ENCODE measurements at regions not wholly inside any gene's neighbourhood (a gene's known extent, or its start where the extent isn't known, plus 50 kb on each side); places are given as distances from the start of the nearest gene placed in this dataset.

- DNase-seq = no peak
Observed at GRCh38 chr14:34211732-34212131, 250.3 kb downstream of the SPTSSA start.

DNA sequence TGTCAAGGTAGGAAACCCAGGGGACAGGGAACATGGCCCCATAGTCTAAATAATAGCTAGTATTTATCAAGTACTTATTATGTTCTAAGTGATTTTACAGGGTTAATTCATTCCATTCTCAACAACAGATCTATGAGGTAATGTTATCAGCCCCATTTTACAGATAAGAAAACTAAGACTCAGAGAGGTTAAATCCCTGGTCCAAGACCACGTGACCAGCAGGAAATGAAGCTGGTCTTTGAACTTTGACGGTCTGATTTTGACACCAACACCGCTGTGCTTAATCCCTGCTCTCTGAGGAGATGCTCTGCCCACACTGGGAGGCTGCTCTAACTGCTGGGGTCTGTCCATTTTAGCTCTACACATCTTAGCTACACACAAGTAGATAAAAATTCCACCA lies 253.5 kb downstream of the SPTSSA start:
- DNase-seq = no peak

DNA sequence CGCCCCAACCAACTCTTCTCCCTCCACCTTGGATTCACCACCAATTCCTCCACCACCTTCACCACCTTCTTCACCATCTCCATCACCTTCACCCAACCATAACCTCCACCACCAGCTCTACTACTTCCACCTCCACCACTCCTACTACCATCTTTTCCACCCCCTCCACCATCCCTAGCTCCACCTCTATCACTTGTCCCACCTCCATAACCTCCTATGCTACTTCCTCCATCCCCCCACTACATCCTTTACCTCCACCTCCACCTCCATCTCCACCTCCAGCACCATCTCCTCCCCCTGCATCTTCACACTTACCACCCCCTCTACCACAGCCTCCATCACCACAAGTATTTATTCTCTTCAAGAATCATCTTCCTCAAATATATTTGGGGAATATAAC lies 254.9 kb upstream of the EGLN3 start:
- no peak for DNase-seq

DNA sequence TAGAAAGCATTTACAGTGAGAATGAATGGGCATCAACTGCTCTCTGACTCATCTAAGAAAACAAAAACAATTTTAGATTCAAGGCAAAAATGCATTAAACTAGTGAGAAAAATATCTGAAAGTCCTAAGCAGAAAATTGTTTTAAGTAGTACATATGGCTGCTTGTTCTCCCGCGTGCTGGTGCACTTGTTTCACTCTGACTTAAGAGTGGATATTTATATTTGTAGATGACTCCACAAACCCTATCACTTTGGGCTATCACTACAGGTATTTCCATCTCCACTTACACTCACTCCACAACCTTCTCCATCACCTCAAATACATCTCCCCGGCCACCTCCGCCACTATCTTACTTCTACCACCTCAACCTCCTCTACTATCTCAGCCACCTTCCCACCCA lies 253.9 kb upstream of the EGLN3 start:
- DNase-seq = no peak

GRCh38 chr14:34203251-34203722 lies 252.4 kb upstream of the EGLN3 start:
- DNase-seq = no peak

GRCh38 chr14:34201909-34202637 lies 251.2 kb upstream of the EGLN3 start:
- no peak for DNase-seq

- no peak for DNase-seq
Observed at GRCh38 chr14:34199585-34199984, 248.7 kb upstream of the EGLN3 start.

DNA sequence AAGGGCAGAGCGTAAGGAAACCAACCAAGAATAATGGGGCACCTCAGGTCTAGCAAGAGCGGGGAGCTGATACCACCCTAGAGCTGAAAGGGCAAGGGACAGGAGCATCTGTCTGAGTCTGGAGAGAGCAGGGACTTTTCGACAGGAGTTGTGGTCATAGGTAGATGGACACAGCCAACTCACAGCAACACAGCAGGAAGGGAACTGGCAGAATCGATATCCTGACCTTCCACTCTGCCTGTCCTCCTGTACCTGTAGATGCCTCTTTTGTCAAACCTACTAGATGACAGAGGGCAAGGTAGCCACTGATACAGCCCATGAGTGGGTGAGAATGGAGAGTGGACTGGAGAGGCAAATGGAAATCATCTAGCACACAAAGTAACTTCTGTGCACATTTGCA lies 247.2 kb upstream of the EGLN3 start:
- DNase-seq = no peak

GRCh38 chr14:34195964-34196363 lies 245.1 kb upstream of the EGLN3 start:
- no peak for DNase-seq

DNA sequence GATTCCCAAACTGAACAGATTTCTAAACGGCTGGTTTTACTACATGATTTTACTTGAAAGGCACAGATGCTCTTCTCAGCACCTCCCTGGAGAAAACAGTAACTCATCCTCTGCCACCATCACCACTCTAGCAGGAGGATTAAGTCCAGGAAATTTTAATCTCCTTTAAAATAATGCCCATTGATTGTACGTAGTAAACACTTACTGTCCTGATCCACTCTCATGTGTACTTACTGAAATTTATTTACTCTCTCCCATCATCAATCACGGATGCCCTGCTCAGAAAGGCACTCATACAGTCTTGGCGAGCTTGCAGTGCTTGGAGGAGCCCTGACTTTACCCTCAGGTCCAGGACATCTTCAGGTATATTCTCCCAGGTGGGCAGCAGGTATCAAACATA lies 239.8 kb upstream of the EGLN3 start:
- no peak for DNase-seq

- DNase-seq = no peak
Observed at GRCh38 chr14:34189866-34190265, 239.0 kb upstream of the EGLN3 start.

DNA sequence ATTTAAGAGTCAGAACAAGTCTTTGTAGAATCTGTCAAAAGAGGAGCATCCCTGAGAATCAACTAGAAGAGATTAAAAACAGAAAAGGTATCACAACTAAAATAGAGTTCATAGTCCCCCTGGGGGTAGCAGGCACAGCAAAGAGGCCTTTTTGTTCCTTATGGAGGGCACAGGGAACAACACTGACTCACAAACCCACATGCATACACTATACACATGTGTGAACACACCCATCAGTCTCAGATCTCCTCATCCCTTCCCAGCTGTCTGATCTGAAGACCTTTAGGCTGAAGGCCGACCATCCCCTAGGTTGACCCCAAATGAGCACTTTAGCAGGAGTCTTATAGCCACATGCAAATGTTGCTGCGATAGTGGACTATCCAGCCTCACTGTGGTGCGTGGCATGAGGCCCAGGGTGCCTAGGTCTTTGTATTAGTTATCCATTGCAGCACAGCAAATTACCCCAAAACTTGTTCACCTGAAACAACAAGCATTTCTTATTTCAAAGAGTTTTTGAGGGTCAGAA lies 236.7 kb upstream of the EGLN3 start:
- no peak for DNase-seq

DNA sequence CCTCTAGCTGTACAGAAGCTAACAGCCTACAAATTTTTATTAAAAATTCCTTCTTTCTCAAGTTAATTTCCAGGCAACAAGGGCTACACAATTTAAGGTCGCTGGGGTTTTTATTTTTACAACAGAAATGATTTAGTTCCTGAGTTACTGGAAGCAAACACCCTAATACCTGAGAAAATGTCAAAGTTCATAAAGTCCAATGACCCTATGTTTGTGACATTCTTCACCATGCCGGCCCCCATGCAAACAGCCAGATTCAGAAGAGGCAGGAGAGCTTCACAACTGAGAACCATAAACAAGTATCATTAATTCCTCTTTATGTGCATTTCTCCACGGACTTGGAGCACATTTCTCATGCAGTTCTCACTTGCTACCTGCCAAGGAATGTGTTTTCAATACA lies 236.2 kb upstream of the EGLN3 start:
- DNase-seq = no peak

DNA sequence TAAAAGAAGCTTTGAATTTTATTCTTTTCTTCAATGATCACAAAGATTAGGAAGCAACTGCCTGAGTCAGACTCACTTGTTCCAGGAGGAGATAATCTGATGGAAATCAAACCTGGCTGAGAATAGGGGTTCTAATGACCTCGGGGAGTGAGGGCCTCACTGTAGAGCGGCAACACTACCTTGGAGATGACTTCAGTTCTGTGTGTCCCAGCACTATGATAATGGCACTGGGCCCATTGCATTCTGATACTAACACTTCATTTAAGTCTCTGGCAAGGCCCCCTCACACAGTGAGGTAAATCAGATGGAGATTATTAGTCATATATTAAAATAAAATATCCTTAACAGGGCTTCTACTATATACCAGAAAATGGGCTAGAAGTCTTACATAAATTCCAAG lies 233.3 kb upstream of the EGLN3 start:
- DNase-seq = no peak

DNA sequence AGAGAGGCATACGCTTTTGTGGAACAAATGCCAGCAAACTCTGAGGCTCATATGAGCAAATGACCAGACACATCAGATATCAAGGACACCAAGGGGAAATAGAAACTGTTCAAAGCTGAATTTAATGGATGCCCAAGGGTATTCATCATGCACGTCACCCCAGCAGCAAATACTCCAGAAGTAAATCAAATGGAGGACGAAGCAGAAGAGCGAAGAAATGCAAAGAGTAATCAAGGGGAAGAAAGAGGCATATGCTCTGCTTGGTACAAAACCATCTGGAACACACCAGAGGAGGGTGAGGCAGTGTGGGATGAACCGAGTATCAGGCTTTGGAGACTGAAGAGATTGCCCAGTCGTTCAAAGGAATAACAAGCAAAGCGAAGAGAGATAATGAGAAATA lies 232.6 kb upstream of the EGLN3 start:
- no peak for DNase-seq

GRCh38 chr14:34181338-34181737 lies 230.5 kb upstream of the EGLN3 start:
- DNase-seq = no peak

GRCh38 chr14:34180869-34181268 lies 230.0 kb upstream of the EGLN3 start:
- DNase-seq = no peak

DNA sequence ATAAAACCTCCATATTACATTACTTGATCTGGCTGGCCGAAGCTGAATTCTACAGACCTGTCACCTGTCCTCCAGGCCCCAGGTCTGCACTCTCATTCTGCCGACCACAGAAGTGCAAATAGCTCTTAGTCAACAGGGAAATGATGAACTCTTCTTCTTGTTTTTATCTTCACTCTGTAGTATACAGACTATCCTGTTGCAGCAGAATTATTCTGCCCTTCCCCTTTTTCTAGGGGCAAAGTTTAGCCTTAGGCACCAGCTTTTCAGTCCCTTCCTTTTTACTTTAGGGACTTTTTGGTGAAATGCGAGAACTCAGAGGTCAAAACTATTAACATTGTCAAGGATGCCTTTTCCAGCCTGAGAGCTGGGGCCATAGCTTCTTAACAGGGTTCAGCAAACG lies 229.6 kb upstream of the EGLN3 start:
- no peak for DNase-seq

- DNase-seq = no peak
Observed at GRCh38 chr14:34179727-34180126, 228.9 kb upstream of the EGLN3 start.

- no peak for DNase-seq
Observed at GRCh38 chr14:34177466-34177865, 226.6 kb upstream of the EGLN3 start.

GRCh38 chr14:34175574-34175973 lies 224.7 kb upstream of the EGLN3 start:
- DNase-seq = no peak

DNA sequence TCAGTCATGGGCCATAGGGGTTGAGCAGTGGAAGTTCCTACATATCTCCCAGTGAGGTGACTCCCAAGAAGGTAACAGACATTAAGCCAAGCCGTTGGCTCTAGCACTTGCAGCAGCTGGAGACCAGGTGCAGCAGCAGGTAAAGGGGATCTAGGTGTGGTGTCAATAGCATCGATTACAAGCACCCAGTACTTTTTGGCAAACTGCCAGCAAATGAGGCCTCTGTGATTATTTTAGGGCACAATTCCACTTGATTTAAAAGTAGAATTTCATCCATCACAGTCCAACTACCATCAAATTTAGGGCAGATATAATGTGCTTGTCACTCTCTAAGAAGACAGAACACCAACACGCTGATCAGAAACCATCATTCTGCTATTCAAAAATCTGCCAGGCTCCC lies 224.1 kb upstream of the EGLN3 start:
- no peak for DNase-seq

- DNase-seq = no peak
Observed at GRCh38 chr14:34173916-34174315, 223.0 kb upstream of the EGLN3 start.

DNA sequence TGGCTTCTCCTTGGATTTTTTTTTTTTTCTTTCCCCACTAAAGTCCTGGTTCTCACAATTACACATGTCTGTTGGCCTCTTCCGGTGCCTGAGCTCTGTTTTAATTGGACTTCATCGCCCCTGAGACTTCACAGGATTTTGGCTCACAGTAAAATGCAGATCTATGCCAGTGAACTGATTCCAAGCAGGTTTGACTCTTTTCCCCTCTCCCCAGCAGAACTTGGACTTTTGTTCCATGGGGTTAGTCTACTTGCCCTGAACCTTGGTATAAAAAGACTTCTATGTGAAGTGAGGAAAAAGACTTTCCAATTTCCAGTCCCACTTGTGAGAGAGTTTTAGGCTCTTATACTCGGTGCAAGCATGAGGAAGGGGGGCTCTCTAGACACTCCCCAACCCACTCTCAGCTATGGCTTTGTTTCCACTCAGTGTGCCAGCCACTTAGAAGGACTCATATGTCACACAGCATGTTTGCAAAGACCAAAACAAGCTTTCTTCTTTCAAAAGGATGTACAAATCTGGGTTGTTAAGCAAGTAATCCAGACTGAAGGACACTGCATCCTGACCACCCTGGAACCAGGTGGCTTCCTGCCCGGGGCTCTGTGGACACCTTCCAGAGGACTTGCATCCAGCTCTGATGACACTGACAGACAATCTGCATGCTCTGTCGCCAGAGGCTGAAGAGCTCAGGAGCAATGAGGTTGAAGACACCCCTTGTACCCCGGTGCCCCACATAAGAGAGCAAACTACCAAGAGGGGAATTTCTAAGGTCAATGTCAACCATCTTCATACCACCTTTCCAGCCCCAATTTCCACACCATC lies 221.9 kb upstream of the EGLN3 start:
- no peak for DNase-seq

DNA sequence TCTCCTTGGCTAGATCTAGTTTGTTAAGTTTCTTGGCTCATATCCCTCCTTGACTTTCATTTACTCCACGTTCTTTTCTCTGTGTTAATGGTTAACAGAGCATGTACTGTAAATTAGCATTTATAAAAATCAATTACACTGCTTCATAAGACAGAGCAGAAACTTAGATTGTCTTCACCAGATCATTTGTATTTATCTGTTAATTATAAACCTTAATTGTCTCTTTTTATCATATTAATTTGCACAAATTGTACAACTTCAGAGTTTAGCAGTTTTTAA lies 221.2 kb upstream of the EGLN3 start:
- DNase-seq = no peak
